ENCODE measurements at regions not wholly inside any gene's neighbourhood (a gene's known extent, or its start where the extent isn't known, plus 50 kb on each side); places are given as distances from the start of the nearest gene placed in this dataset.

- no peaks in the 10 kb centered on the region for H3K36me3 ChIP-seq (ENCODE audit: control insufficient read depth, insufficient read depth, low read length, severe bottlenecking)
- no peaks in the 10 kb centered on the region for H3K4me1 ChIP-seq (ENCODE audit: control insufficient read depth, insufficient read depth, low read length)
- no peak overlapping the region for H3K4me3 ChIP-seq (ENCODE audit: low read length)
- DNase-seq (ENCODE audit: low read depth): no peak
- H3K9ac ChIP-seq (ENCODE audit: low read length): no peak overlapping the region
- H3K27me3 ChIP-seq (replicated peaks; ENCODE audit: control insufficient read depth, insufficient read depth, low read length): no peaks in the 10 kb centered on the region
- no peaks in the 10 kb centered on the region for H3K9me3 ChIP-seq (ENCODE audit: control insufficient read depth, low read length)
Measured at GRCh38 chr16:55982597-55982996, 107.4 kb upstream of the CES5A start.

- H3K4me3 ChIP-seq (ENCODE audit: low read length): no peak overlapping the region
- H3K9ac ChIP-seq (ENCODE audit: low read length): no peak overlapping the region
- H3K4me1 ChIP-seq (ENCODE audit: control insufficient read depth, insufficient read depth, low read length): no peaks in the 10 kb centered on the region
- H3K27me3 ChIP-seq (replicated peaks; ENCODE audit: control insufficient read depth, insufficient read depth, low read length): no peaks in the 10 kb centered on the region
- DNase-seq (ENCODE audit: low read depth): no peak
- no peaks in the 10 kb centered on the region for H3K9me3 ChIP-seq (ENCODE audit: control insufficient read depth, low read length)
- no peaks in the 10 kb centered on the region for H3K36me3 ChIP-seq (ENCODE audit: control insufficient read depth, insufficient read depth, low read length, severe bottlenecking)
Measured at GRCh38 chr16:55981557-55981956, 106.4 kb upstream of the CES5A start.

GRCh38 chr16:55976815-55977214 is 101.6 kb upstream of the CES5A start:
- no peak overlapping the region for H3K9ac ChIP-seq (ENCODE audit: low read length)
- no peaks in the 10 kb centered on the region for H3K9me3 ChIP-seq (ENCODE audit: control insufficient read depth, low read length)
- H3K4me1 ChIP-seq (ENCODE audit: control insufficient read depth, insufficient read depth, low read length): no peaks in the 10 kb centered on the region
- no peak for DNase-seq (ENCODE audit: low read depth)
- H3K36me3 ChIP-seq (ENCODE audit: control insufficient read depth, insufficient read depth, low read length, severe bottlenecking): no peaks in the 10 kb centered on the region
- no peak overlapping the region for H3K4me3 ChIP-seq (ENCODE audit: low read length)
- peaks cover 5% of the 10 kb centered on the region for H3K27me3 ChIP-seq (replicated peaks; ENCODE audit: control insufficient read depth, insufficient read depth, low read length)

GRCh38 chr16:55971447-55971846 is 96.3 kb upstream of the CES5A start:
- no peak overlapping the region for H3K9ac ChIP-seq (ENCODE audit: low read length)
- H3K4me3 ChIP-seq (ENCODE audit: low read length): no peak overlapping the region
- peaks cover 8% of the 10 kb centered on the region for H3K27me3 ChIP-seq (replicated peaks; ENCODE audit: control insufficient read depth, insufficient read depth, low read length)
- H3K4me1 ChIP-seq (ENCODE audit: control insufficient read depth, insufficient read depth, low read length): no peaks in the 10 kb centered on the region
- no peaks in the 10 kb centered on the region for H3K36me3 ChIP-seq (ENCODE audit: control insufficient read depth, insufficient read depth, low read length, severe bottlenecking)
- no peak for DNase-seq (ENCODE audit: low read depth)
- H3K9me3 ChIP-seq (ENCODE audit: control insufficient read depth, low read length): no peaks in the 10 kb centered on the region

GRCh38 chr16:55968221-55968620 is 93.0 kb upstream of the CES5A start:
- H3K27me3 ChIP-seq (replicated peaks; ENCODE audit: control insufficient read depth, insufficient read depth, low read length): peaks cover 7% of the 10 kb centered on the region
- H3K4me1 ChIP-seq (ENCODE audit: control insufficient read depth, insufficient read depth, low read length): no peaks in the 10 kb centered on the region
- no peaks in the 10 kb centered on the region for H3K9me3 ChIP-seq (ENCODE audit: control insufficient read depth, low read length)
- no peak overlapping the region for H3K4me3 ChIP-seq (ENCODE audit: low read length)
- no peak for DNase-seq (ENCODE audit: low read depth)
- no peak overlapping the region for H3K9ac ChIP-seq (ENCODE audit: low read length)
- no peaks in the 10 kb centered on the region for H3K36me3 ChIP-seq (ENCODE audit: control insufficient read depth, insufficient read depth, low read length, severe bottlenecking)

GRCh38 chr16:55964923-55965475 is 89.8 kb upstream of the CES5A start:
- H3K4me3 ChIP-seq (ENCODE audit: low read length): no peak overlapping the region
- H3K9ac ChIP-seq (ENCODE audit: low read length): no peak overlapping the region
- no peaks in the 10 kb centered on the region for H3K4me1 ChIP-seq (ENCODE audit: control insufficient read depth, insufficient read depth, low read length)
- H3K36me3 ChIP-seq (ENCODE audit: control insufficient read depth, insufficient read depth, low read length, severe bottlenecking): no peaks in the 10 kb centered on the region
- H3K27me3 ChIP-seq (replicated peaks; ENCODE audit: control insufficient read depth, insufficient read depth, low read length): peaks cover 6% of the 10 kb centered on the region
- no peak for DNase-seq (ENCODE audit: low read depth)
- H3K9me3 ChIP-seq (ENCODE audit: control insufficient read depth, low read length): peaks cover 7% of the 10 kb centered on the region

- H3K4me3 ChIP-seq (ENCODE audit: low read length): no peak overlapping the region
- peaks cover 11% of the 10 kb centered on the region for H3K27me3 ChIP-seq (replicated peaks; ENCODE audit: control insufficient read depth, insufficient read depth, low read length)
- H3K4me1 ChIP-seq (ENCODE audit: control insufficient read depth, insufficient read depth, low read length): no peaks in the 10 kb centered on the region
- H3K9me3 ChIP-seq (ENCODE audit: control insufficient read depth, low read length): no peaks in the 10 kb centered on the region
- no peaks in the 10 kb centered on the region for H3K36me3 ChIP-seq (ENCODE audit: control insufficient read depth, insufficient read depth, low read length, severe bottlenecking)
- no peak for DNase-seq (ENCODE audit: low read depth)
- H3K9ac ChIP-seq (ENCODE audit: low read length): no peak overlapping the region
Measured at GRCh38 chr16:55955845-55956244, 80.7 kb upstream of the CES5A start.

GRCh38 chr16:55955424-55955823 is 80.3 kb upstream of the CES5A start:
- Histone ChIP-seq H3K4me1 (ENCODE audit: control insufficient read depth, insufficient read depth, low read length) (no peaks in the 10 kb centered on the region), H3K36me3 (ENCODE audit: control insufficient read depth, insufficient read depth, low read length, severe bottlenecking) (no peaks in the 10 kb centered on the region), H3K27me3 (replicated peaks; ENCODE audit: control insufficient read depth, insufficient read depth, low read length) (peaks cover 8% of the 10 kb centered on the region), H3K4me3 (ENCODE audit: low read length) (no peak overlapping the region), H3K9me3 (ENCODE audit: control insufficient read depth, low read length) (no peaks in the 10 kb centered on the region), H3K9ac (ENCODE audit: low read length) (no peak overlapping the region)
- DNase-seq (ENCODE audit: low read depth): no peak

GRCh38 chr16:55954906-55955305 is 79.7 kb upstream of the CES5A start:
- no peaks in the 10 kb centered on the region for H3K4me1 ChIP-seq (ENCODE audit: control insufficient read depth, insufficient read depth, low read length)
- no peaks in the 10 kb centered on the region for H3K36me3 ChIP-seq (ENCODE audit: control insufficient read depth, insufficient read depth, low read length, severe bottlenecking)
- peaks cover 8% of the 10 kb centered on the region for H3K27me3 ChIP-seq (replicated peaks; ENCODE audit: control insufficient read depth, insufficient read depth, low read length)
- no peak overlapping the region for H3K9ac ChIP-seq (ENCODE audit: low read length)
- DNase-seq (ENCODE audit: low read depth): no peak
- no peak overlapping the region for H3K4me3 ChIP-seq (ENCODE audit: low read length)
- H3K9me3 ChIP-seq (ENCODE audit: control insufficient read depth, low read length): no peaks in the 10 kb centered on the region

- Histone ChIP-seq H3K27me3 (replicated peaks; ENCODE audit: control insufficient read depth, insufficient read depth, low read length) (peaks cover 11% of the 10 kb centered on the region), H3K4me3 (ENCODE audit: low read length) (no peak overlapping the region), H3K4me1 (ENCODE audit: control insufficient read depth, insufficient read depth, low read length) (no peaks in the 10 kb centered on the region), H3K9ac (ENCODE audit: low read length) (no peak overlapping the region), H3K36me3 (ENCODE audit: control insufficient read depth, insufficient read depth, low read length, severe bottlenecking) (no peaks in the 10 kb centered on the region), H3K9me3 (ENCODE audit: control insufficient read depth, low read length) (no peaks in the 10 kb centered on the region)
- no peak for DNase-seq (ENCODE audit: low read depth)
Measured at GRCh38 chr16:55949518-55949917, 74.3 kb upstream of the CES5A start.

- Histone ChIP-seq H3K9me3 (ENCODE audit: control insufficient read depth, low read length) (no peaks in the 10 kb centered on the region), H3K4me1 (ENCODE audit: control insufficient read depth, insufficient read depth, low read length) (no peaks in the 10 kb centered on the region), H3K36me3 (ENCODE audit: control insufficient read depth, insufficient read depth, low read length, severe bottlenecking) (no peaks in the 10 kb centered on the region), H3K4me3 (ENCODE audit: low read length) (no peak overlapping the region), H3K9ac (ENCODE audit: low read length) (no peak overlapping the region), H3K27me3 (replicated peaks; ENCODE audit: control insufficient read depth, insufficient read depth, low read length) (peaks cover 3% of the 10 kb centered on the region)
- DNase-seq (ENCODE audit: low read depth): no peak
Measured at GRCh38 chr16:55948230-55948629, 73.1 kb upstream of the CES5A start.

- no peak overlapping the region for H3K4me3 ChIP-seq (ENCODE audit: low read length)
- H3K9ac ChIP-seq (ENCODE audit: low read length): no peak overlapping the region
- no peak for DNase-seq (ENCODE audit: low read depth)
- H3K9me3 ChIP-seq (ENCODE audit: control insufficient read depth, low read length): no peaks in the 10 kb centered on the region
- no peaks in the 10 kb centered on the region for H3K4me1 ChIP-seq (ENCODE audit: control insufficient read depth, insufficient read depth, low read length)
- no peaks in the 10 kb centered on the region for H3K36me3 ChIP-seq (ENCODE audit: control insufficient read depth, insufficient read depth, low read length, severe bottlenecking)
- H3K27me3 ChIP-seq (replicated peaks; ENCODE audit: control insufficient read depth, insufficient read depth, low read length): peaks cover 5% of the 10 kb centered on the region
Measured at GRCh38 chr16:55947366-55947765, 72.2 kb upstream of the CES5A start.

All from adipocyte (in vitro differentiated cells).